Left forelimb (tissue), 1 donor: ENCODE measurements at regions not wholly inside any gene's neighbourhood (a gene's known extent, or its start where the extent isn't known, plus 50 kb on each side); places are given as distances from the start of the nearest gene placed in this dataset.
"Not testable (repeated sequence)": the region's sequence is repeated elsewhere in the genome, so short reads cannot be mapped to it uniquely, and the experiment has no call there.

Source experiments
- DNase-seq: peaks from one replicate; pipeline ENCODE4 v3.0.0-alpha.2; 2018; ENCODE audit warnings: low spot score

GRCh38 chr18:45342166-45342565, 273.1 kb upstream of the SLC14A2 start:
- DNase-seq = no peak

DNA sequence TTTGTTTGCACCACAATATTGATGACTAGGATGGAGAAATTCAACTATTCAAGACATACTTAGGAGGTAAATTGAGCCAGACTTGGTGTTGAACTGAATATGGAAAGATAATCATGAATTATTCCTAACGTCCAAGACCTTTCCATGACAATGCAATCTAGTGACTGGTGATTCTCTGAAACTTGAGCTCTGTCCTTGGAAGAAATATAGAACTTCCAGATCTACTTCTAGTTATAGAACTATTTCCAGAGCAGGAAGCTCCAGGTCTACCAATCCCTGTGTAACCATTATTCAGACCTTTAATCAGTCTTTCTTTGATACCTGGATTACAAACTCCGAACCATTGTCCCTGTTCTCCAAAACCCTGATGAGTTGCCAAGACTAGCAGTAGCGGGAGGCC, 272.6 kb upstream of the SLC14A2 start:
- no peak for DNase-seq

- DNase-seq = no peak
Measured at GRCh38 chr18:45343365-45343764, 271.9 kb upstream of the SLC14A2 start.

DNA sequence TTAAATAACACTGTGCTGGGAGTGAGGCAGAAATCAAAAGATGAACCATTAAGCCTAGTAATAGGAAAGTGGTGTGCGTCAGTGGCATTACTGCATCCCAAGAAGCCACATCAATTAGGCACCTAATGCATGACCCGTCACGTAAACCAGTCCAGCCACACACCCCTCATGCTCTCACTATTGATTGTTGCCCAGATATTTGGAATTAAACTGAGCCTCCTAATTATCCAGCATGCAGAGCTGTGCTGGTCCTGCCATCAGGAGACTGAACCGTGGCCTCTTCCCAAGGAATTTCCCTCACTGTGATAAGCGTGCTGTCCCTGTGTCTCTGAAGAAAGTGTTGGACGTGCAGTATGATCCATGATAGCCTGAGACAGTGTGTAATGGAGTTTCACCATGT, 270.6 kb upstream of the SLC14A2 start:
- DNase-seq = not testable (repeated sequence)

DNA sequence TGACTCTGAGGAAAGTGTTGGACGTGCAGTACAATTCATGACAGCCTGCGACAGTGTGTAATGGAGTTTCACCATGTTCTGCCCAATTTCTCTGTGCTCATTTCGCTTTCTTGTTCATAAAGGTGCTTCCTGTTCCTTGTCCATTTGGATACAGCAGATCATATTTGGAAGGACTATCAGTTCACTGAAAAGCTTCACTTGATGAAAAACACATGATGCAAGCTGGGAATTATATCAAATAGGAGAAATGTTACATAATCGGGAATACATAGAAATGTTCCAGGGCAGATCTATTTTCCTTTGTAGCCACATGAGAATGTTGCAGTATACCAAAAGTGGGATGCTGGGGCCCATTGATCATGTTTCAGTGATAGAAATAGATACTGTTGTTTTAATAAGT, 266.3 kb upstream of the SLC14A2 start:
- no peak for DNase-seq

DNA sequence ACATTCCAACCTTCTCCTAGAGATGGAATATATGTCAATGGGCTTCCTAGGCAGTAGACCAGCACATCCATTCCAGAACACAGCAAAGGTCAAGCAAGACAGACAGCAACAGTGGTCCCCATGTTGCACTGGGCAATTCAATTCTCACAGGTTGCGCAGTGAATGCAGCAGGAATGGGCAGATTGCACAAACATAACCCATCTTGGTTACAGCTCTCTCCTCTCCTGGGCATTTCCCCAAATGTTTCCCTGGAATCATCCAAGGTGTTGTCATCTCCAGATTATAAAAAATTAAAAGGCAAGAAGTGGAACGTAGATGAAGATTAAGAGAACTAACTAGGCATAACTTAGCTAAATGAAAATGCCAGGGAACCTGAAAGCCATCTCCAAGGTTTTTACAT, 265.8 kb upstream of the SLC14A2 start:
- no peak for DNase-seq

DNA sequence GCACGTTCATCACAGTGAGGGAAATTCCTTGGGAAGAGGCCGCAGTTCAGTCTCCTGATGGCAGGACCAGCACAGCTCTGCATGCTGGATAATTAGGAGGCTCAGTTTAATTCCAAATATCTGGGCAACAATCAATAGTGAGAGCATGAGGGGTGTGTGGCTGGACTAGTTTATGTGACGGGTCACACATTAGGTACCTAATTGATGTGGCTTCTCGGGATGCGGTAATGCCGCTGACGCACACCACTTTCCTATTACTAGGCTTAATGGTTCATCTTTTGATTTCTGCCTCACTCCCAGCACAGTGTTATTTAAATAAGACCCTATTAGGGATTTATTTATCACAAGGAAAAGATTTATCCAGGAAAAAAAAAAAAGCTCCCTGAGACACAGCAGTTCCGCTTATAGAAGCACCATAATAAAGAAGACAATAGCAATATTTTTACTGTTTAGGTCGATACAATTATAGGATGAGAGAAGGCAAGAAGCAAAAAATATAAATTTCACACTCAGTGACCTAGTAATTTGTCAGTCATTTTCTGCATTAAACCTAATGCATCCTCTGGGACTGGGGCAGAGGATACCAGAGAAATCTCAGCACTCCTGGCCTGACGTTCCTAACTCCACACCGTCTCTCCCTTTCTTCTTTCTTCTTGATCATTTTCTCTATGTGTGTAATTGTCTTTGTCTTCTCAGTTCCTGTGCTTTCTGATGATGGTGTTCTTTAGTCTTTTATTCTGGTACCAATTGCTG, 264.7 kb upstream of the SLC14A2 start:
- no peak for DNase-seq

- DNase-seq = no peak
Measured at GRCh38 chr18:45352874-45353273, 262.4 kb upstream of the SLC14A2 start.

- DNase-seq = no peak
Measured at GRCh38 chr18:45353530-45353929, 261.7 kb upstream of the SLC14A2 start.

GRCh38 chr18:45355944-45356520, 259.2 kb upstream of the SLC14A2 start:
- DNase-seq = no peak

DNA sequence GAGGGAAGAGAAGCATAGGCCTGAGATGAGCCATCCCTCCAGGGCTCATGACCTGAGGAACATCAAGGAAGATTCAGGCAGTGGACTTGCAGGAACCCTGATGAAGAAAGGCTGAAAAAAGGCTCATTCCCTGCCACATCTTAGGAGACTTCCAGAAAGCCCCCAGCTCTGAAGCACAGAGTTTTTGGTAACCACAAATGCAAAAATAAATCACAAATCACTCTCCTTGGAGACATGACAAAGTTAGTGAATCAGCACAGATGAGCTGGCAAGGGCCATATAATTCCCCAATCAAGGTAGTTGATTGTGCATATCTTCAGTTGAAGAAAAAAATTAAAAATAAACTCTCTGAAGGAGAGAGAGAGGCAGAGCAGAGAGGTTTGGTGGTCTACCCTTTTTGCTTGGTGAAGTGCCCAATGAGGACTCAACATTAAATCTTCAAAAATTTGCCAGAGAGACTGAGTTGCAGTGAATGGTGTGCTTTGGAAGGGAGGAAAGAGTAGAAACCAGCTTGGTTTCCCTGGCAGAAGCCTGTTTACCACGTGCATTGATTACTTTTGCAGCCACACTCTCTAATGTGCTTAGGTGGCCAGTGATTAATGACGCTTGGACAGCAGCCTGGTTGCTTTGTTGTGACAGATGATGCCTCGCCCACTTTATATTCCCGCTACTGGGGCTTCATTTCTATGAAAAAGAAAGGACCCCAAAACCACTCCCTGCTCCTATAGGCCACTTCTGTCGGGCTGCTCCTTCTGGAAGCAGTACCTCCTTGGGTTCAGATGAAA, 257.4 kb upstream of the SLC14A2 start:
- no peak for DNase-seq

GRCh38 chr18:45359275-45360009, 255.8 kb upstream of the SLC14A2 start:
- no peak for DNase-seq

GRCh38 chr18:45361125-45361851, 254.0 kb upstream of the SLC14A2 start:
- no peak for DNase-seq

DNA sequence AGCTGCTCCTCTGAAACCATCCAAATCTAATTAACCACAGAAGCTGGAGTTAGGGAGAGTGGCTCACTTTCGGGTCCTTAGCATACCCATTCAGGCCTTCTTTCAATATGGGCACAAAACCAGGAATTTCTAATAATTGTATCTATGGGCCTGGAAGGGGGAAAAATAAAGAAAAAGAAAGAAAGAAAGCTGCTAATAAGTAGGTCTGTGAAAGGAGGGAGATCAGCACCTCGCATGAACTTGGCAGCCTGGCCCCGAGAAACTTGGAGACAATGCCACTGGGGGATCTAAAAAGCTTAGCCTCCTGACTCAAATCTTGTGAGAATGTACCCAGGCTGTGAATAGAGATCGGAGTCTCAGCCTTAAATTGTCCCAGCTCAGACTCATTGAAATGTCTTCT, 252.1 kb upstream of the SLC14A2 start:
- no peak for DNase-seq

GRCh38 chr18:45365835-45366234, 249.4 kb upstream of the SLC14A2 start:
- DNase-seq = no peak

DNA sequence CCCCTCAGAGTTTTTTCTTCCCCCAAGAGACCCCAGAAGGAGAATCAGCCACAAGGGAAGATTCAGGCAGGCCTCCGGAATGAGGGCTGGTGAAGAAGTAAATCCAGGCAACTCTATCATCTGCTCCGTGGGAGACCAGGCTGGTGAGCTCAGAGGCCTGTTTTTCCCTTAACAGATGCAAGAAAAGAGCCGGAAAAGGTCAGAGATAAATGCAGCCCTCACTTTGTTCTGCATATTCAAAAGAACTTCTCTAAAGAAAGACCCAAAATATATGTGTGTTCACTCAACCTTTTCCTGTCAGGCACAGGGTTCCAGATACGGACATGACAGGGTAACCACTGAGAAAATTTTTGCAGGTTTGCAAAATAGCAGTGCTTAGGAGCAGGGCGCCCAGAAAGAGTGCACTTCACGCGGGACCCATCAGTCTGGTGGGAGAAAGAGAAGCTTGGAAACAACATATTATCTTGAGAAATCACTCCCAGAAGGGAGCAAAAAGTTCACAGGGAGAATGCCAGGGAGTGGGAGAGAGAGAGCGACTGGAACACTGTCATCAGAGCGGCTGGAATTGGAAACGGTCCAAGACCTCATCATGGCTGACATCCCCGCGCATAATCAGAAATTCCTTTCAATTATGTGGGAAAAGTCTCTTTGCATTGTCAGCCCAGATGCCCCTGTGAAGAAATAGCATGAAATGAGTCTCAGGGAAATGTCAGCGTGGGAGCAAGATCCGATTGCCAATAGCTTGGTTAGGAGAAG, 244.8 kb upstream of the SLC14A2 start:
- no peak for DNase-seq

- no peak for DNase-seq
Measured at GRCh38 chr18:45373286-45373880, 241.9 kb upstream of the SLC14A2 start.

DNA sequence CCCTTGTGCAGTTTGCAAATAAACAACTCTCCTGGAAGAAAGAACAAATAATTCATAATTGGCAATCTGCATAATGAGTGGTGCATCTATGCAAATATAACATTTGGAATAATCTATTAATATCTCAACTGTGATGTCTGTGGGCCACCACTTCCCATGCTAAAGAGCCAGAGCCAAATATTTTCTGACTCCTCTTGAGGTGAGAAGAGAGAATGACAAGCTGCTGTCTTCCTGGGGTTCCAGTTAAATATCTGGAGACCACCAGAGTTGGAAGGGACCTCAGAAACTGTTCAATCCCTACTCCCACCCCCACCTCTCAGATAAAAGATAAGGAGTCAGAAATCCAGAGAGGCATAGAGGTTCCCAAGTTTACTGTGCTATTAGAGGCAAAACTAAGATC, 241.0 kb upstream of the SLC14A2 start:
- no peak for DNase-seq

DNA sequence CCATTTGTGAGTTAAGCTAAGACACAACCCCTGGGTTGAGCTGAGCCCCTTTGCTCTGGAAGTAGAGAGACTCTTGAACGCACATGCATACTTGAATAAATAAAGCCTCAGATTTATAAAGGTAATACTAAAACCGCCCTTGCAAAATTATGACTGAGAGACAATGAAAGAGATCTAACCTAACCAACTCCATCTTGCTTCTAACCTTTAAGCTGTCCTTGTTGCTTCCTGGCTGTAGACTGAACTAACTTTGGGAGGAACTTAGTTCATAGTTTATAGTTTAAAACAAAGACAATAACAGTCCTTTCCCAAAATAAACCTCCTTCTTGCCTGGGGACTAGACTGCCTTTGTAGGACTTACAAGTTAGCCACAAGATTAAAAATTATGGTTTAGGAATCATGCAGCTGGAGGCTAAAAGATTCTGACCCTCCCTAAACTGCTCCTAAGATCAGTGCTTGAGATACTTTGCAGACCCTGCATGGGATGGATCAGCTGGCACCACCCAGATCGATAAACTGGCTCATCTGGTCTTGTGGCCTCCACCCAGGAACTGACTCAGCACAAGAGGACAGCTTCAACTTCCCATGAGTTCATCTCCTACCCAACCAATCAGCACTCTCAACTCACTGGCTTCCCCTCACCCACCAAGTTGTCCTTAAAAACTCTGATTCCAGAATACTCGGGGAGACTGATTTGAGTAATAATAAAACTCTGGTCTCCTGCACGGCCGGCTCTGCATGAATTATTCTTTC, 240.2 kb upstream of the SLC14A2 start:
- no peak for DNase-seq

GRCh38 chr18:45376193-45376592, 239.1 kb upstream of the SLC14A2 start:
- no peak for DNase-seq
